Inflammatory macrophage (primary cell): ENCODE measurements at regions not wholly inside any gene's neighbourhood (a gene's known extent, or its start where the extent isn't known, plus 50 kb on each side); places are given as distances from the start of the nearest gene placed in this dataset.

ENCODE experiments used
- DNase-seq, 2 donors: peaks; one replicate each; pipeline ENCODE4 v3.0.0-alpha.2; 2020 to 2022

- no peak for DNase-seq
These were observed 1538.2 kb downstream of the TECRL start for GRCh38 chr4:62871078-62871477.

GRCh38 chr4:62870451-62870850 lies 1538.8 kb downstream of the TECRL start:
- no peak for DNase-seq

GRCh38 chr4:62865261-62865660 lies 1544.0 kb downstream of the TECRL start:
- no peak for DNase-seq

GRCh38 chr4:62849696-62850095 lies 1559.6 kb downstream of the TECRL start:
- no peak for DNase-seq

- no peak for DNase-seq
These were observed 1573.6 kb downstream of the TECRL start for GRCh38 chr4:62835631-62836030.

GRCh38 chr4:62822306-62822705 lies 1586.9 kb downstream of the TECRL start:
- no peak for DNase-seq

- DNase-seq, result no peak
These were observed 1592.7 kb downstream of the TECRL start for GRCh38 chr4:62816566-62816965.

- peak in 1 of 2 donors; percentile 0 for DNase-seq
These were observed 1594.7 kb downstream of the TECRL start for GRCh38 chr4:62814510-62815047.

- no peak for DNase-seq
These were observed 1602.4 kb downstream of the TECRL start for GRCh38 chr4:62806816-62807215.

GRCh38 chr4:62804075-62804474 lies 1603.9 kb downstream of the ADGRL3 start:
- no peak for DNase-seq

- DNase-seq, result no peak
These were observed 1597.1 kb downstream of the ADGRL3 start for GRCh38 chr4:62797221-62797620.

- DNase-seq, result no peak
These were observed 1591.3 kb downstream of the ADGRL3 start for GRCh38 chr4:62791386-62791785.

- DNase-seq, result no peak
These were observed 1571.9 kb downstream of the ADGRL3 start for GRCh38 chr4:62771983-62772557.

GRCh38 chr4:62740296-62740695 lies 1540.2 kb downstream of the ADGRL3 start:
- DNase-seq, result no peak

GRCh38 chr4:62717154-62717553 lies 1517.0 kb downstream of the ADGRL3 start:
- DNase-seq, result no peak

- no peak for DNase-seq
These were observed 1511.4 kb downstream of the ADGRL3 start for GRCh38 chr4:62711575-62711974.

- DNase-seq, result peak; percentile 41 to 44
These were observed 1509.6 kb downstream of the ADGRL3 start for GRCh38 chr4:62709618-62710252.

- DNase-seq, result no peak
These were observed 1506.3 kb downstream of the ADGRL3 start for GRCh38 chr4:62706423-62706822.

- no peak for DNase-seq
These were observed 1483.9 kb downstream of the ADGRL3 start for GRCh38 chr4:62683799-62684566.

GRCh38 chr4:62676962-62677361 lies 1476.8 kb downstream of the ADGRL3 start:
- DNase-seq, result no peak

- no peak for DNase-seq
These were observed 1470.4 kb downstream of the ADGRL3 start for GRCh38 chr4:62670514-62670913.

GRCh38 chr4:62661821-62662220 lies 1461.7 kb downstream of the ADGRL3 start:
- no peak for DNase-seq

GRCh38 chr4:62656006-62656405 lies 1455.9 kb downstream of the ADGRL3 start:
- DNase-seq, result no peak

- DNase-seq, result peak; percentile 28 to 40
These were observed 1444.2 kb downstream of the ADGRL3 start for GRCh38 chr4:62644372-62644771.
